Stimulated activated CD4-positive, alpha-beta T cell treated with anti-CD3 and anti-CD28 coated beads, Interleukin-1b, Interleukin-23, amount 100 ng/mL, for 1 hour (primary cell): ENCODE measurements at regions not wholly inside any gene's neighbourhood (a gene's known extent, or its start where the extent isn't known, plus 50 kb on each side); places are given as distances from the start of the nearest gene placed in this dataset.

ENCODE experiments used
- DNase-seq, 2 donors: peaks; one replicate each; pipeline ENCODE4 v3.0.0-alpha.2; 2020; ENCODE audit warnings: low read depth in 2 of 2

GRCh38 chr22:25350551-25350971 is 131.1 kb downstream of the CRYBB2 start:
- DNase-seq = no peak

GRCh38 chr22:25351631-25352293 is 132.3 kb downstream of the CRYBB2 start:
- no peak for DNase-seq

- DNase-seq = no peak
Measured at GRCh38 chr22:25352294-25352680, 132.8 kb downstream of the CRYBB2 start.

GRCh38 chr22:25353516-25354445 is 134.3 kb downstream of the CRYBB2 start:
- no peak for DNase-seq

- no peak for DNase-seq
Measured at GRCh38 chr22:25354456-25354855, 135.0 kb downstream of the CRYBB2 start.

GRCh38 chr22:25357132-25357455 is 137.7 kb downstream of the CRYBB2 start:
- DNase-seq = no peak

- no peak for DNase-seq
Measured at GRCh38 chr22:25357606-25358420, 138.4 kb downstream of the CRYBB2 start.

GRCh38 chr22:25358421-25359170 is 139.2 kb downstream of the CRYBB2 start:
- no peak for DNase-seq

- no peak for DNase-seq
Measured at GRCh38 chr22:25359601-25360261, 140.3 kb downstream of the CRYBB2 start.

GRCh38 chr22:25360411-25360810 is 141.0 kb downstream of the CRYBB2 start:
- DNase-seq = no peak

GRCh38 chr22:25360891-25361645 is 141.6 kb downstream of the CRYBB2 start:
- DNase-seq = no peak

- no peak for DNase-seq
Measured at GRCh38 chr22:25361899-25362214, 142.4 kb downstream of the CRYBB2 start.

GRCh38 chr22:25362215-25362882 is 142.9 kb downstream of the CRYBB2 start:
- DNase-seq = peak; percentile 32 to 65

GRCh38 chr22:25362883-25363240 is 143.4 kb downstream of the CRYBB2 start:
- DNase-seq = no peak

GRCh38 chr22:25363474-25363873 is 144.0 kb downstream of the CRYBB2 start:
- no peak for DNase-seq

- DNase-seq = no peak
Measured at GRCh38 chr22:25364281-25364680, 144.8 kb downstream of the CRYBB2 start.

GRCh38 chr22:25364736-25365241 is 145.3 kb downstream of the CRYBB2 start:
- DNase-seq = no peak

- no peak for DNase-seq
Measured at GRCh38 chr22:25365491-25366261, 146.2 kb downstream of the CRYBB2 start.

- DNase-seq = no peak
Measured at GRCh38 chr22:25366408-25366807, 147.0 kb downstream of the CRYBB2 start.
